ENCODE measurements at regions not wholly inside any gene's neighbourhood (a gene's known extent, or its start where the extent isn't known, plus 50 kb on each side); places are given as distances from the start of the nearest gene placed in this dataset.

- no peak for TF ChIP-seq POLR2AphosphoS5 (IDR thresholded peaks at IDR 0.05)
- no peak for TF ChIP-seq CTCF (IDR thresholded peaks at IDR 0.05 in 8 of 11, conservative IDR thresholded peaks at IDR 0.05 in 3 of 11)
Observed at GRCh38 chr3:18082551-18083272, 340.3 kb upstream of the TBC1D5 start.
